HG02870 (cell line): ENCODE measurements at regions not wholly inside any gene's neighbourhood (a gene's known extent, or its start where the extent isn't known, plus 50 kb on each side); places are given as distances from the start of the nearest gene placed in this dataset.
A peak's percentile ranks its signal among the peaks of the same experiment; 100 is the strongest.

ENCODE experiments used
- ATAC-seq: cut with Tn5 transposase; IDR thresholded peaks from one replicate; pipeline ENCODE4 v1.9.1; 2021; ENCODE audit warnings: mild to moderate bottlenecking, moderate library complexity; ENCODE audit not compliant: unreplicated experiment

GRCh38 chr3:99502871-99503270 lies 135.5 kb upstream of the COL8A1 start:
- ATAC-seq: no peak

- no peak for ATAC-seq
Measured at GRCh38 chr3:99500485-99500884, 137.9 kb upstream of the COL8A1 start.

- peak; percentile 48 for ATAC-seq
Measured at GRCh38 chr3:99499235-99500158, 138.9 kb upstream of the COL8A1 start.

- no peak for ATAC-seq
Measured at GRCh38 chr3:99498550-99499234, 139.7 kb upstream of the COL8A1 start.

- no peak for ATAC-seq
Measured at GRCh38 chr3:99487894-99488293, 150.5 kb upstream of the COL8A1 start.

GRCh38 chr3:99485286-99485685 lies 153.1 kb upstream of the COL8A1 start:
- ATAC-seq: no peak

GRCh38 chr3:99484871-99485270 lies 153.5 kb upstream of the COL8A1 start:
- ATAC-seq: no peak

GRCh38 chr3:99483841-99484240 lies 154.6 kb upstream of the COL8A1 start:
- peak; percentile 74 for ATAC-seq

GRCh38 chr3:99482191-99482590 lies 156.2 kb upstream of the COL8A1 start:
- no peak for ATAC-seq

- no peak for ATAC-seq
Measured at GRCh38 chr3:99481561-99481960, 156.8 kb upstream of the COL8A1 start.

- no peak for ATAC-seq
Measured at GRCh38 chr3:99479768-99480167, 158.6 kb upstream of the COL8A1 start.

GRCh38 chr3:99477650-99478049 lies 160.7 kb upstream of the COL8A1 start:
- no peak for ATAC-seq

- ATAC-seq: no peak
Measured at GRCh38 chr3:99475229-99475628, 163.2 kb upstream of the COL8A1 start.

GRCh38 chr3:99474776-99475175 lies 163.6 kb upstream of the COL8A1 start:
- no peak for ATAC-seq

- no peak for ATAC-seq
Measured at GRCh38 chr3:99473321-99473751, 165.1 kb upstream of the COL8A1 start.

- no peak for ATAC-seq
Measured at GRCh38 chr3:99472385-99472784, 166.0 kb upstream of the COL8A1 start.

- ATAC-seq: no peak
Measured at GRCh38 chr3:99471353-99472323, 166.8 kb upstream of the COL8A1 start.

- ATAC-seq: no peak
Measured at GRCh38 chr3:99470841-99471240, 167.6 kb upstream of the COL8A1 start.

GRCh38 chr3:99468918-99469317 lies 169.5 kb upstream of the COL8A1 start:
- no peak for ATAC-seq

GRCh38 chr3:99467420-99467819 lies 171.0 kb upstream of the COL8A1 start:
- ATAC-seq: no peak

- ATAC-seq: no peak
Measured at GRCh38 chr3:99466331-99466730, 172.1 kb upstream of the COL8A1 start.
